ENCODE measurements at regions not wholly inside any gene's neighbourhood (a gene's known extent, or its start where the extent isn't known, plus 50 kb on each side); places are given as distances from the start of the nearest gene placed in this dataset.

GRCh38 chr1:199466961-199467360 lies 560.5 kb upstream of the NR5A2 start:
- TF ChIP-seq TAF1 (IDR thresholded peaks at IDR 0.05; ENCODE audit: borderline replicate concordance, insufficient read depth, low read length) (no peak), POLR2AphosphoS5 (IDR thresholded peaks at IDR 0.05; ENCODE audit: low read depth, low read length) (no peak)

Data from PFSK-1 (cell line).